GM13977 (cell line): ENCODE measurements at regions not wholly inside any gene's neighbourhood (a gene's known extent, or its start where the extent isn't known, plus 50 kb on each side); places are given as distances from the start of the nearest gene placed in this dataset.

Experiments used
- DNase-seq: peaks from one replicate; pipeline ENCODE4 v3.0.0; 2012; ENCODE audit warnings: low spot score
- in situ Hi-C: fragments of 300-500 bp; cut with MboI; formaldehyde crosslinking; loops from one replicate; pipeline ENCODE4 v1.12.0; 2022; ENCODE audit warnings: low sequenced_read_pairs, low pct_unique_long_range_greater_than_20kb, mixed read lengths, inconsistent platforms; ENCODE audit not compliant: unreplicated experiment
- TF ChIP-seq, protein P1 (sequence below): IDR thresholded peaks from 2 replicates; pipeline ENCODE4 v1.5.1; 2012; ENCODE audit warnings: mild to moderate bottlenecking, control low read depth; ENCODE audit not compliant: insufficient read depth; ENCODE audit errors: extremely low read depth, missing control alignments

GRCh38 chr4:31580843-31581242 lies 860.7 kb downstream of the PCDH7 start:
- in situ Hi-C loops: no loop called here
- TF ChIP-seq, protein P1, sequence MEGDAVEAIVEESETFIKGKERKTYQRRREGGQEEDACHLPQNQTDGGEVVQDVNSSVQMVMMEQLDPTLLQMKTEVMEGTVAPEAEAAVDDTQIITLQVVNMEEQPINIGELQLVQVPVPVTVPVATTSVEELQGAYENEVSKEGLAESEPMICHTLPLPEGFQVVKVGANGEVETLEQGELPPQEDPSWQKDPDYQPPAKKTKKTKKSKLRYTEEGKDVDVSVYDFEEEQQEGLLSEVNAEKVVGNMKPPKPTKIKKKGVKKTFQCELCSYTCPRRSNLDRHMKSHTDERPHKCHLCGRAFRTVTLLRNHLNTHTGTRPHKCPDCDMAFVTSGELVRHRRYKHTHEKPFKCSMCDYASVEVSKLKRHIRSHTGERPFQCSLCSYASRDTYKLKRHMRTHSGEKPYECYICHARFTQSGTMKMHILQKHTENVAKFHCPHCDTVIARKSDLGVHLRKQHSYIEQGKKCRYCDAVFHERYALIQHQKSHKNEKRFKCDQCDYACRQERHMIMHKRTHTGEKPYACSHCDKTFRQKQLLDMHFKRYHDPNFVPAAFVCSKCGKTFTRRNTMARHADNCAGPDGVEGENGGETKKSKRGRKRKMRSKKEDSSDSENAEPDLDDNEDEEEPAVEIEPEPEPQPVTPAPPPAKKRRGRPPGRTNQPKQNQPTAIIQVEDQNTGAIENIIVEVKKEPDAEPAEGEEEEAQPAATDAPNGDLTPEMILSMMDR: no peak
- DNase-seq: no peak

GRCh38 chr4:31585503-31585902 lies 865.3 kb downstream of the PCDH7 start:
- in situ Hi-C loops: no loop called here
- no peak for DNase-seq
- TF ChIP-seq, protein P1: no peak

DNA sequence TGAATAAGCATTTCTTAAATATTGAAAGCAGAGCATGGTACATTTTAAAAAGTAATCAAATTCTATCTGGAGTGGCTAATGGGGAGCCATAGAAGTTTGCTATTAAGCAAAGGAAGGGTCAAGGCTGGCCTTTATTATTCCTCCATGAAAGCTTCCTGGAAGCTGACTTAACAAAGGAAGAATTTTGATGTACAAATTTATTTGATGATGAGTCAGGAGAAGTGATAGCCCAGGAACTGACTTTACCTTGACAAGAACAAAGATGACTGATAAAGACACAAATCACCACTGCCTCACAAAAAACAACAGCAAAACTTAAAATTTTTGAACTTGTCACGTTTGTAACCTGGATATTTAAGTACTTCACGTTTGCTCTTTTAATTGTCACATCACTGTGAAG lies 872.1 kb downstream of the PCDH7 start:
- TF ChIP-seq, protein P1: no peak
- DNase-seq: no peak
- in situ Hi-C loops: no loop called here

GRCh38 chr4:31595496-31595895 lies 875.3 kb downstream of the PCDH7 start:
- DNase-seq: no peak
- in situ Hi-C loops: no loop called here
- TF ChIP-seq, protein P1: no peak

DNA sequence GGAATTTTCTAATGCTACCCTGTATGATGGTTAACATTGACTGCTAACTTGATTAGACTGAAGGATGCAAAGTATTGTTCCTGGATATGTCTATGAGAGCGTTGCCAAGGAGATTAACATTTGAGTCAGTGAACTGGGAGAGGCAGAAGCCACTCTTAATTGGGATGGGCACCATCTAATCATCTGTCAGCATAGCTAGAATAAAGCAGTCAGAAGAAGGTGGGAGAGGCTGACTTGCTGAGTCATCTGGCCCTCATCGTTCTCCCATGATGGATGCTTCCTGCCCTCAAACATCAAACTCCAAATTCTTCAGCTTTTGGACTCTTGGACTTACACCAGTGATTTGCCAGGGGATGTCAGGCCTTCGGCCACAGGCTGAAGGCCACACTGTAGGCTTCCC lies 878.5 kb downstream of the PCDH7 start:
- in situ Hi-C loops: no loop called here
- DNase-seq: no peak
- TF ChIP-seq, protein P1: no peak

DNA sequence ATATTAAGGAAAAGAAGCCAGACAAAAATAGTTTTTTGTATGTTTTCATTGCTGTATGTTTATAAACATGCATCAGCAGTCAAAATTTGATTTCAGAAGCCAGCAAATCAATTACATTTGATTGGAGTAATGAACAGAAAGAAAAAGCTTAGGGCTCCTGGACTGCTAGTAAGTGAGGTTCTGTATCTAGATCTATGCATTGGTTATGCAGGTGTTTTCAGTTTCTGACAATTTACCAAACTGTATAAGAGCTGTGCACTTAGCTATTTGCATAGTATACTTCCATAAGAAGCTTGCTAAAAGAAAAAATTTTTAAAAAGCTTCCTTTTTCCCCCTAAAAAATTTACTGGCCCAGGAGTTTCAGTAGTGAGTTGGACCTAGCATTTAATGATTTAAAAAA lies 881.6 kb downstream of the PCDH7 start:
- in situ Hi-C loops: no loop called here
- TF ChIP-seq, protein P1: no peak
- DNase-seq: no peak

DNA sequence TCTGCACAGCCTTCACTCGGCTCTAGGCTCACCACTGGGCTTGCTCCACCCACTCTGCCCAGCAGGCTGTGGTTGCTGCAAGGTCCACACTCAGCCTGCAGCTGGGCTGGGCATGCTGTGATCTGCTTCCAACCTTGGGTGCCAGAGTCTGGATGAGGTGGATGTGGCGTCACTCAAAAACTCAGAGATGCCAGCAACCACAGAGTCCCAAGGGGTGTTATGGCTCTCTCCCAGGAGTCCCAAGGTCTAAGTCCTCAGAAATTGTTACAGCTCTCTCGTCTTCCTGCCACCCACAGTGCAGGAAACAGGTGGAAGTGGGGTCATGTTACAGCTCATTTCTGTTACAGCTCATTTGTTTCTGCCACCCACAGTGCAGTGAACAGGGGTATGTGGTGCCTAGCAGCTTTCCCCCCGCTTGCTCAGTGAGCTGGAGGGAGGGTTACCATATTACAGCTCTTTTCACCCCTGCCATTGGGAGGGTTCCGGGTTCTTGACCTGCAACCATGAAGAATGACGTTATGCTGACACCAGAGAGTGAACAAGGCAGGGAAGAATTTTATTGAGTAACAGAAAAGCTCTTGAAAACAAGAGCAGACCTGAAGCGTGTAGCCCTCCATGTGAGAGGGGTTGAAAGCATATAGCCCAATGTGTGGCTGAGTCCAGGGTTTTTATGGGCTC lies 893.9 kb downstream of the PCDH7 start:
- in situ Hi-C loops: no loop called here
- TF ChIP-seq, protein P1: no peak
- DNase-seq: no peak
